WTC11 (cell line): ENCODE measurements at regions not wholly inside any gene's neighbourhood (a gene's known extent, or its start where the extent isn't known, plus 50 kb on each side); places are given as distances from the start of the nearest gene placed in this dataset.

ENCODE experiments used
- ATAC-seq: fragments of 200-7000 bp; cut with Tn5 transposase; 2 replicates; pipeline ENCODE4 v1.10.0; 2021; ENCODE audit warnings: mild to moderate bottlenecking, moderate library complexity
- CTCF ChIA-PET: fragments of 300-600 bp; sonication (Branson Sonifier 250); formaldehyde crosslinking; loops from one replicate; lab custom pipeline; 2021; ENCODE audit warnings: antibody characterized with exemption; lab: Charles Lee
- POLR2A ChIA-PET: fragments of 350-600 bp; sonication (Branson Sonifier 250); formaldehyde crosslinking; loops from one replicate; lab custom pipeline; 2021; ENCODE audit warnings: antibody characterized with exemption; lab: Charles Lee
- DNase-seq: peaks from one replicate; pipeline ENCODE4 v3.0.0; 2021; ENCODE audit warnings: low spot score
- H3K27ac Mint-ChIP-seq: 2 replicates; pipeline ENCODE4 v1.8.0; 2021; ENCODE audit warnings: mixed read lengths
- H3K27me3 Mint-ChIP-seq: 2 replicates; pipeline ENCODE4 v1.8.0; 2021; ENCODE audit warnings: low read depth, mild to moderate bottlenecking, moderate library complexity, mixed read lengths
- H3K36me3 Mint-ChIP-seq: 2 replicates; pipeline ENCODE4 v1.8.0; 2021; ENCODE audit warnings: mixed read lengths
- H3K4me1 Mint-ChIP-seq: 2 replicates; pipeline ENCODE4 v1.8.0; 2022; ENCODE audit warnings: mixed read lengths
- H3K4me3 Mint-ChIP-seq: 2 replicates; pipeline ENCODE4 v1.8.0; 2021; ENCODE audit warnings: mild to moderate bottlenecking, moderate library complexity, mixed read lengths
- H3K9me3 Mint-ChIP-seq: 2 replicates; pipeline ENCODE4 v1.8.0; 2021; ENCODE audit warnings: mixed read lengths
- CTCF ChIP-seq: fragments of 200-600 bp; IDR thresholded peaks from 2 replicates; pipeline ENCODE4 v1.8.0; 2022; ENCODE audit warnings: antibody characterized with exemption
- ELF4 ChIP-seq: sonication (generic); formaldehyde crosslinking; IDR thresholded peaks from 2 replicates; pipeline ENCODE4 v1.8.1; 2022; ENCODE audit warnings: low read depth, mild to moderate bottlenecking, moderate library complexity, missing genetic modification reagents
- GRHL2 ChIP-seq: fragments of 250-450 bp; sonication (Bioruptor Pico); IDR thresholded peaks from 2 replicates; pipeline ENCODE4 v1.8.0; 2022; ENCODE audit warnings: mild to moderate bottlenecking, moderate library complexity; ENCODE audit not compliant: insufficient replicate concordance, severe bottlenecking
- JAZF1 ChIP-seq: fragments of 250-450 bp; sonication (Bioruptor Pico); IDR thresholded peaks from 2 replicates; pipeline ENCODE4 v1.9.0; 2021; ENCODE audit warnings: moderate library complexity, mild to moderate bottlenecking, inconsistent platforms
- NFE2L1 ChIP-seq: sonication (generic); formaldehyde crosslinking; IDR thresholded peaks from 2 replicates; pipeline ENCODE4 v1.8.1; 2023; ENCODE audit warnings: missing genetic modification reagents
- STAT6 ChIP-seq: sonication (generic); formaldehyde crosslinking; conservative IDR thresholded peaks from 2 replicates; pipeline ENCODE4 v1.8.1; 2023; ENCODE audit warnings: mild to moderate bottlenecking, low read depth, missing genetic modification reagents, moderate library complexity
- ZNF121 ChIP-seq: sonication (generic); formaldehyde crosslinking; IDR thresholded peaks from 2 replicates; pipeline ENCODE4 v1.8.0; 2023; ENCODE audit warnings: missing genetic modification reagents
- ZNF425 ChIP-seq: fragments of 250-450 bp; sonication (Bioruptor Pico); conservative IDR thresholded peaks from 2 replicates; pipeline ENCODE4 v1.9.0; 2021; ENCODE audit warnings: mild to moderate bottlenecking
- TF ChIP-seq, protein P1 (sequence below): fragments of 250-450 bp; sonication (Bioruptor Pico); IDR thresholded peaks from 2 replicates; pipeline ENCODE4 v1.9.0; 2021; ENCODE audit warnings: moderate library complexity, mild to moderate bottlenecking, inconsistent platforms, borderline replicate concordance
- TF ChIP-seq, protein P2 (sequence below): sonication (generic); formaldehyde crosslinking; IDR thresholded peaks from 2 replicates; pipeline ENCODE4 v1.8.1; 2023; ENCODE audit warnings: mild to moderate bottlenecking, missing genetic modification reagents, borderline replicate concordance
- TF ChIP-seq, protein P3 (sequence below): sonication (generic); formaldehyde crosslinking; IDR thresholded peaks from 2 replicates; pipeline ENCODE4 v1.8.1; 2022; ENCODE audit warnings: low read depth, mild to moderate bottlenecking, moderate library complexity, missing genetic modification reagents, borderline replicate concordance

DNA sequence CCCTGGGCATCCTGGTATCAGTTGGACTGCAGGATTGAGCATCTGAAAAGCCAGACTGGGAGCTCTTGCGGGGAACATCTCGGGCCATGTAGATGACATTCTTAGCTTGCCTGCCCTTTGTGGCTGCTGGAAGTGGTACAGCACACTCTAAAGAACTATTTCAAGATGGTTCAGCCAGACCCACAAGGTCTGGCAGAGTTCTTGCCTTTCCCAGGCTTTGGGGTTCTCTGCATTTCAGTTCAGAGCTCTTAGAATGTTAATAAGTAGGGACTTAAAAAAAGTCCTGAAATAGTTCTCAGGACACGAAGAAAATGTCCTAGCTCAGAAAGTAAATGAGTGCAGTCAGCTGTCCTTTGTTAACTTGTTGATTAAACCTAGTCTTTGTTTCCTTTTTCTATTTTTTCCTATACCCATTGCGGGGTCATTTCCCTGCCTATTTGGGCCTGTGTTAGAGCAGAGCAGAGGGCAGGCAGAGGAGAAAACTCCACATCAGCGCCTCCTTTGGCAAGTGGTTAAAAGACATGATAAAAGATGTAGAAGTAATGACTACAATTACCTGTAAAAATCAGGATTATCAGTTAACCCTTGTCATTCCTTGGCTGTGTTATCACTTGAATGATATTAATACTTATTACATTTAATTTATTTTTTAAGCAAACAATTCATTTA, 291.5 kb downstream of the ZSWIM6 start:
- DNase-seq (peak; percentile 42), ATAC-seq (peak; percentile 38)
- Mint-ChIP-seq H3K4me3 (no peak overlapping the region), H3K27me3 (no peaks in the 10 kb centered on the region), H3K4me1 (peaks cover 33% of the 10 kb centered on the region), H3K9me3 (no peaks in the 10 kb centered on the region), H3K27ac (no peak overlapping the region), H3K36me3 (no peaks in the 10 kb centered on the region)
- ChIA-PET CTCF (interaction anchor here (1.0 to 3.9 kb wide), 5 partner anchors 8 to 36 kb away, joined by 3 to 14 read pairs (median 3); no protein-coding TSS in a partner anchor), POLR2A (no interaction called here)
- TF ChIP-seq CTCF (peak; percentile 43), ZNF121 (peak; percentile 76; the same call in 1 of the 2 replicates), ELF4 (CRISPR knock-in tag) (no peak)

GRCh38 chr5:61624553-61625136, 292.6 kb downstream of the ZSWIM6 start:
- DNase-seq (no peak), ATAC-seq (no peak)
- Mint-ChIP-seq H3K4me1 (peaks cover 30% of the 10 kb centered on the region), H3K36me3 (no peaks in the 10 kb centered on the region), H3K27ac (no peak overlapping the region), H3K27me3 (no peaks in the 10 kb centered on the region), H3K4me3 (peak overlapping the region; percentile 70), H3K9me3 (no peaks in the 10 kb centered on the region)
- TF ChIP-seq JAZF1 (CRISPR knock-in tag) (no peak), NFE2L1 (no peak), GRHL2 (no peak), ZNF425 (CRISPR knock-in tag) (no peak), STAT6 (CRISPR knock-in tag) (no peak)
- TF ChIP-seq, protein P1, sequence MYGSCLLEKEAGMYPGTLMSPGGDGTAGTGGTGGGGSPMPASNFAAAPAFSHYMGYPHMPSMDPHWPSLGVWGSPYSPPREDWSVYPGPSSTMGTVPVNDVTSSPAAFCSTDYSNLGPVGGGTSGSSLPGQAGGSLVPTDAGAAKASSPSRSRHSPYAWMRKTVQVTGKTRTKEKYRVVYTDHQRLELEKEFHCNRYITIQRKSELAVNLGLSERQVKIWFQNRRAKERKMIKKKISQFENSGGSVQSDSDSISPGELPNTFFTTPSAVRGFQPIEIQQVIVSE: no peak
- TF ChIP-seq, protein P2, sequence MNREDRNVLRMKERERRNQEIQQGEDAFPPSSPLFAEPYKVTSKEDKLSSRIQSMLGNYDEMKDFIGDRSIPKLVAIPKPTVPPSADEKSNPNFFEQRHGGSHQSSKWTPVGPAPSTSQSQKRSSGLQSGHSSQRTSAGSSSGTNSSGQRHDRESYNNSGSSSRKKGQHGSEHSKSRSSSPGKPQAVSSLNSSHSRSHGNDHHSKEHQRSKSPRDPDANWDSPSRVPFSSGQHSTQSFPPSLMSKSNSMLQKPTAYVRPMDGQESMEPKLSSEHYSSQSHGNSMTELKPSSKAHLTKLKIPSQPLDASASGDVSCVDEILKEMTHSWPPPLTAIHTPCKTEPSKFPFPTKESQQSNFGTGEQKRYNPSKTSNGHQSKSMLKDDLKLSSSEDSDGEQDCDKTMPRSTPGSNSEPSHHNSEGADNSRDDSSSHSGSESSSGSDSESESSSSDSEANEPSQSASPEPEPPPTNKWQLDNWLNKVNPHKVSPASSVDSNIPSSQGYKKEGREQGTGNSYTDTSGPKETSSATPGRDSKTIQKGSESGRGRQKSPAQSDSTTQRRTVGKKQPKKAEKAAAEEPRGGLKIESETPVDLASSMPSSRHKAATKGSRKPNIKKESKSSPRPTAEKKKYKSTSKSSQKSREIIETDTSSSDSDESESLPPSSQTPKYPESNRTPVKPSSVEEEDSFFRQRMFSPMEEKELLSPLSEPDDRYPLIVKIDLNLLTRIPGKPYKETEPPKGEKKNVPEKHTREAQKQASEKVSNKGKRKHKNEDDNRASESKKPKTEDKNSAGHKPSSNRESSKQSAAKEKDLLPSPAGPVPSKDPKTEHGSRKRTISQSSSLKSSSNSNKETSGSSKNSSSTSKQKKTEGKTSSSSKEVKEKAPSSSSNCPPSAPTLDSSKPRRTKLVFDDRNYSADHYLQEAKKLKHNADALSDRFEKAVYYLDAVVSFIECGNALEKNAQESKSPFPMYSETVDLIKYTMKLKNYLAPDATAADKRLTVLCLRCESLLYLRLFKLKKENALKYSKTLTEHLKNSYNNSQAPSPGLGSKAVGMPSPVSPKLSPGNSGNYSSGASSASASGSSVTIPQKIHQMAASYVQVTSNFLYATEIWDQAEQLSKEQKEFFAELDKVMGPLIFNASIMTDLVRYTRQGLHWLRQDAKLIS (CRISPR knock-in tag): no peak
- TF ChIP-seq, protein P3, sequence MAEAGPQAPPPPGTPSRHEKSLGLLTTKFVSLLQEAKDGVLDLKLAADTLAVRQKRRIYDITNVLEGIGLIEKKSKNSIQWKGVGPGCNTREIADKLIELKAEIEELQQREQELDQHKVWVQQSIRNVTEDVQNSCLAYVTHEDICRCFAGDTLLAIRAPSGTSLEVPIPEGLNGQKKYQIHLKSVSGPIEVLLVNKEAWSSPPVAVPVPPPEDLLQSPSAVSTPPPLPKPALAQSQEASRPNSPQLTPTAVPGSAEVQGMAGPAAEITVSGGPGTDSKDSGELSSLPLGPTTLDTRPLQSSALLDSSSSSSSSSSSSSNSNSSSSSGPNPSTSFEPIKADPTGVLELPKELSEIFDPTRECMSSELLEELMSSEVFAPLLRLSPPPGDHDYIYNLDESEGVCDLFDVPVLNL (CRISPR knock-in tag): no peak
- CTCF ChIA-PET: interaction anchor here (1.3 to 3.9 kb wide), 5 partner anchors 10 to 144 kb away, joined by 3 to 14 read pairs (median 5); no protein-coding TSS in a partner anchor
- POLR2A ChIA-PET: no interaction called here
